ENCODE measurements at regions not wholly inside any gene's neighbourhood (a gene's known extent, or its start where the extent isn't known, plus 50 kb on each side); places are given as distances from the start of the nearest gene placed in this dataset.

- DNase-seq: no peak
These were observed 115.9 kb downstream of the LY86 start for GRCh38 chr6:6704103-6705060.

- no peak for DNase-seq
These were observed 116.5 kb downstream of the LY86 start for GRCh38 chr6:6705061-6705425.

GRCh38 chr6:6705915-6706675, 117.6 kb downstream of the LY86 start:
- no peak for DNase-seq

GRCh38 chr6:6707143-6707542, 118.6 kb downstream of the LY86 start:
- no peak for DNase-seq

GRCh38 chr6:6709106-6709505, 120.6 kb downstream of the LY86 start:
- DNase-seq: no peak

GRCh38 chr6:6711031-6711785, 122.7 kb downstream of the LY86 start:
- DNase-seq: no peak

GRCh38 chr6:6711832-6712448, 123.4 kb downstream of the LY86 start:
- DNase-seq: no peak

GRCh38 chr6:6712449-6713403, 124.2 kb downstream of the LY86 start:
- no peak for DNase-seq

GRCh38 chr6:6713657-6714056, 125.1 kb downstream of the LY86 start:
- no peak for DNase-seq

- no peak for DNase-seq
These were observed 125.8 kb downstream of the LY86 start for GRCh38 chr6:6714118-6714897.

- DNase-seq: no peak
These were observed 126.4 kb downstream of the LY86 start for GRCh38 chr6:6714953-6715352.

- DNase-seq: no peak
These were observed 126.9 kb downstream of the LY86 start for GRCh38 chr6:6715465-6715864.

- DNase-seq: no peak
These were observed 128.7 kb downstream of the LY86 start for GRCh38 chr6:6716998-6717763.

GRCh38 chr6:6717953-6718352, 129.4 kb downstream of the LY86 start:
- no peak for DNase-seq

GRCh38 chr6:6721606-6722005, 133.1 kb downstream of the LY86 start:
- no peak for DNase-seq

GRCh38 chr6:6722195-6722594, 133.7 kb downstream of the LY86 start:
- no peak for DNase-seq

GRCh38 chr6:6723361-6723760, 134.8 kb downstream of the LY86 start:
- DNase-seq: no peak

- DNase-seq: no peak
These were observed 135.5 kb downstream of the LY86 start for GRCh38 chr6:6723921-6724538.
